ENCODE measurements at regions not wholly inside any gene's neighbourhood (a gene's known extent, or its start where the extent isn't known, plus 50 kb on each side); places are given as distances from the start of the nearest gene placed in this dataset.

DNA sequence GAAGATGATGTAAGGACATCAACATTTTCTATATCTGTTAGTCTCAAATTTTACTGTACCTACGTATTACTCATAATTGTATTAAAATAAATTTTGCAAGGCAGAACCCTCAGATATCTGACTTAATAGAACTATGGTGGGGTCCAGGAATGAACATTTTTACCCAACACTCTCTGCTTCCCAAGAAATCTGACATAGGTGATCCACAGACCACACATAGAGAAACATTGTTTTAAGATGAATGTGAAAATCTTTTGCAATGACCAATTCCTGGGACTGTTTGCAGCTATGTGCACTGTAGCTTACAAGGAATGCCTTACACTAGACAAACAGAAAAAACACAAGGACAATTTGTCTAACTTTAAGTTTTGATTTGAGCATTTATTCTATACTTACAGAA lies 645.6 kb upstream of the ADGRL2 start:
- DNase-seq (ENCODE audit: low spot score): peak; percentile 40

DNA sequence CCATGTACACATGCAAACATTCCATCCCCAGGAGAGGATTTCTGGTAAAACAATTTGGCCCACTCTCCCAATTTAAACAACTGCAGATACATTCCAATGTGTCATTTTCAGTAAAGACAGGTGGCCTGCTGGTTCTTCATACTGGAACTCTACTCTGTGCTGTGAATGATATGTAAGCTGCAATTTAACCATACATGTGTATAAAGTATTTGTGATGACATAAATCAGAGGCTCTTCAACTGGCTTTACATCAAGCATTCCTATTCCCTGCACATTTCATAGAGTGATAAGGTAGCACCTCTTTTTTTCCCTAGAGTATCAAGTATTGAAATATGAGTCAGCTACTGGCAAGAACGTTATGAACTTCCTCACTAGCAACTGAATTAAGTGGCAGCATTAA lies 649.5 kb upstream of the ADGRL2 start:
- no peak for DNase-seq (ENCODE audit: low spot score)

DNA sequence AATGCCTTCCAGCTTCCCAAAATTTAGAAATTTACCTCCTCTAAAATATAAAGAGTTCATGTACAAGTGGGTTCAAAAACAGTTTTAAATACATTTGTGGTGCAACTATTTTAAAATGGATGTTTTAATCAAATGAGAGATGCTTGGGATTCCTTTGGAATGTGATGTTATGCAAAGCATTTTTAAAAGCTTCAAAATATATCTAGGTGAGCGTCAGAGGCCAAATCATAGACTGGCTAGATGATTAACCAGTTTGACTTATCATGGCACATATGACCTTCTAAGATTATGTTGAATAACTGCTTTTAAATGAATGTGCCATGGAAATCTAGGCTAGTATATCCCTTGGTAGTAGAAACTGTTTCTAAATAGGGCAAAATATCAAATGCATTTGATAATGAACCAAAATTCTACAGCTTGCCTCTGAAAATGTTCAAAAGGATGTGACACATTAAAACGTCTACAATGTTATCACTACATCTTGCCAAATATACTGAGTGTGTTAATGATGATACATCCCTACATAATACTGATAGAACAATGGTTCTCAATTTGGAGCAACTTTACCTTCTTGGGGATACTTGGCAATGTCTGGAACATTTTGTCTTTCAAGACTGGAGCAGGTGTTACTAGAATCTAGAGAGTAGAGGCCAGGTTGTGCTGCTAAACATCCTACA lies 650.9 kb upstream of the ADGRL2 start:
- no peak for DNase-seq (ENCODE audit: low spot score)

DNA sequence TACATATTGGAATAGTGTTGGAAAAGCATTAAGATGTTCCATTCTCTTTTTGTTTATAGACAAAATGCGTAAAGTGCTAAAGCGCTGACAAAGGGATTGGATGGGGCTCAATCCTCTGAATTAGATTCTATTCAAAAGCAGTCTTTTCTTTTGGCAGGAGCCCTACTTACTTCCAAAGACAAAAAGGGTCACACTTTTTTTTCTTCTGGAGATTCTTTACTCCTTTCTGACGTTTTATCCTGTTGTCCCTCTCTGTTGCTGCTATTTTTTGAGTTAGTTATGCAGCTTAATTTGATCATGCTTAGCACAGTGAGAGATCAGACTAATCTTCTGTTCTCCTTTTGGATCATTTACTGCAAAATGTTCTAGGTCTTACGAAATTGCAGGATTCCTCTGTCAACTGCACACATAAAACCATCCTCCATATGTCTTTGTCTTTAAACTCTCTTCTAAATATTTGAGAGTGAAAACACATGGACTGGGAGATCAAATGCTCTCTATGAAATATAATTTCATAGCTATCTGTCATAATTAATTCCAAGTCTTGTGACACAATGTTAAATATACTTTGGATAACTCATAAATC lies 656.4 kb upstream of the ADGRL2 start:
- no peak for DNase-seq (ENCODE audit: low spot score)

DNA sequence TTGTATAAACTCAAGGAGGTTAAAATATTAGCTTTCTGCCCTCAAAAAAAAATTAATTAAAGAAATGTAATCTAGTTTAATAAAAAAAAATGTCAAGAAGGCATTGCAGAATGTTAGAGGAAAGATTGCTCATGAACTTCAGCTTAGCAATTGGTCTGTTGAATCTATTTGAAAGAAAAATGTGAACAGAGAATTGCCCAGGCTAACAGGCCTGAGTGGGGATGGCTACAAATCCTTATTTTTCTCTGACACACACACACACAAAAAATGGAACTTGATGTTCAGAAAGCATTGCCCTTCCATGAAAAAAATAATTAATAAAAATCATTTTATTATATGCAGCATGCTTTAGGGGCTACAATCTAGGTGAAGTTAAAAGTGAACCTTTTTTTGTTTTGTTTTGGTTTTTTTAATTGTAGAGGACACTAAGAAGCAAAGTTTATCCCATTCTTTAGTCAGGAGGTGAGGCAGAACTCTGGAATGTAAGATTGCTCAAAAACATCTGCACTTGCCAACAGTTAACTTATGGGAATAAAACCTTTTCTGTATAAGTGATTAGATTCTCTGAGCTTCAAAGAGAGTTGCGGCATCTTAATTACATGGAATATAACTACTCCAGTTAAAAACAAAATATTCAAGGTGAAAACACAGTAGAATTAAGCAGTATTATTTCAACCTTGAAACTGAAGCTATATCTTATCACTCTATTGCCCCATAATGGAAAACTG lies 658.5 kb upstream of the ADGRL2 start:
- peak; percentile 58 for DNase-seq (ENCODE audit: low spot score)

DNA sequence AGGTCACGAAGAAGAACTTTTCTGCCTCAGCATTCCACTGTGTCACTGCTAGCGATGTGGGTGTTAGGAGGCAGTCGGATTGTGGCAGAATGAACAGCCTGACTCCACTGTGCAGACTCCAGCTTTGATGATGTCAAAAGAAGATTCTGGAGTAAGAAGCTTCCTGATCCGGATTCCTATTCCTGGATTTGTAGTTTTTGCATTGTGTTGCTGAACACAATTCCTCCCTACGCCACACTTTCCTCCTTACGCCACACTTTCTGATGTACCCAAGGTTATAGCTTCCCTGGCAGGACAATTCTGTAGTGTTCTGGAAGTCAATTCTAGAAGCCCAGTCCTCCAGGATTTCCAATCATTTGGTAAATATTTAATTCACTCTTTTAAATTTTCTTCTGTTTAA lies 665.2 kb upstream of the ADGRL2 start:
- DNase-seq (ENCODE audit: low spot score): no peak

DNA sequence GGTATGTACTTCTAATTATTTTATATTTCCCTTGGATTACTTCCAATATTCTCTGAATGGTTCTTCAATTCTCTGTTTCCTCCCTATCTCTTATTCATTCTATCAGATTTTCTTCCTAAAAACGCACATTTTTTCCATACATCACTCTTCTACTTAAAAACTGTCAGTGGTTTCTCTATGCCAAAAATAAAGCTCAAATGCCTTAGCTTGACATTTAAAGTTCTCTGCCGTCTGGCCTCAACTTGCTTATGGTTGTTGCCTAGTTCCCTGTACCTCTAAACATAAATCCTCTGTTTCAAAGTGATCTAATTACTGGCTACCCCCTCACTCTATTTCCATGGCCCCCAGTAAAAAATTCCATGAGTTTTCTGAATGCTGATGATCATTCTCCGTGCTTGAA lies 671.0 kb upstream of the ADGRL2 start:
- DNase-seq (ENCODE audit: low spot score): no peak

DNA sequence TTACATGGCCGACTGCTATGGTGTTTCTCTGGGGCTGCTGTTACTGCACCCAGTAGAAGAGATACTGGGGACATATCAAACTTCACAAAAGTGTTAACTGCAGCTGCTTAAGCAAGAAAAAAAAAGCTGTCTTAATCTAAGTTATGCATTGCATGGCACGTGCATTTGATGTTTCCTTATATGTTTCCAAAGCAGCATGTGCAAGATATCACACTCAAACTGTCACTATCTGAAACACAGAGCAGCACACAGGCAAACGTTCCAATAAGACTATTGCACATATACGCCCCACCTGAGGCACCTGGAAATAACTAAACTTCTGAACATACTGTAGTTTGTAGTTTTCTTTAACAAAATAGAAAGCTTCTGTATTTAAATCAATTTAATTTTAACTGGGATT lies 671.4 kb upstream of the ADGRL2 start:
- no peak for DNase-seq (ENCODE audit: low spot score)

DNA sequence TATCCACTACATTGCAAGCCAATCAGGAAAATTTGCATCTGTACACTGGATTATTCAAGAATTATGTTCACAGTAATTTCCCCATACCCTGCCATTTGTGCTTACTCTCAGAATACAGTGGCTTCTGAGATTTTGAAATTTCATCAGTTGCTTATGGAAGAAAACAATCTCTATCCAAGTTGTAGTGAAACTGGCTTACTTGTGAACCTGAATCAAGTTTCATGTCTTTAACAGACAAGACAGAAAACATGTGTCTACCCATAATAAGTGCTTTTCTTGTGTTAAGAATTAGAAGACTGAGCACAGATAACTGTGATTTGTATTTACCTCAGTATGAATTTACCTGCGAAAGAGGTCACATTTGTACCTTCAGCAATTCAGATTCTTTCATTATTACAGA lies 672.7 kb upstream of the ADGRL2 start:
- DNase-seq (ENCODE audit: low spot score): no peak

DNA sequence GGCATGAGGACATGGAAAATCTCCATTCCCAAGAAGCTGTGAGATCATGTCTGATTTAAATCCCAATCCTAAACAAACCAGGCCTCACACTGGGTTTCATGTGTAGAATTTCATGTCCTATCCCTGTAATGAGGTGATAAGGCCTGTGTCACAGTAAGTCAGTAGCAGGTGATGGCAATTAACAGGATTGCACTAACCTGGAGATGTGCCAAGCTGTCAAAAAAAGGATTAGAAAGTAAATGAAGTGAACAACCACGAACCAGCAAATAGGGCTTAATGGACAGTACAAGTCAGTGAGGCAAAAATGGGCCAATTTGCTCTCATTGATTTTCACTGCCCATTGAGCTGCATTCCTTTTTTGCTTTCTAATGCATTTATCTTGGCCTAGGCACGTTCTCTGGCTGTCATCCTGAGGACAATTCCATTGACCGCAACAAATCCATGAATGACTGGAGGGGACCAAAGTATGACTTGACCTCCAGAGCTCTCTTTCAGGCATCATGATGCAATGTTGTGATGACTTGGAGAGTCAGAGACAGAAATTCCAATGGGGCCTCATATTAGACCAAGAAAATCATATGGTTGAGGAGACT lies 673.6 kb upstream of the ADGRL2 start:
- DNase-seq (ENCODE audit: low spot score): peak; percentile 12

DNA sequence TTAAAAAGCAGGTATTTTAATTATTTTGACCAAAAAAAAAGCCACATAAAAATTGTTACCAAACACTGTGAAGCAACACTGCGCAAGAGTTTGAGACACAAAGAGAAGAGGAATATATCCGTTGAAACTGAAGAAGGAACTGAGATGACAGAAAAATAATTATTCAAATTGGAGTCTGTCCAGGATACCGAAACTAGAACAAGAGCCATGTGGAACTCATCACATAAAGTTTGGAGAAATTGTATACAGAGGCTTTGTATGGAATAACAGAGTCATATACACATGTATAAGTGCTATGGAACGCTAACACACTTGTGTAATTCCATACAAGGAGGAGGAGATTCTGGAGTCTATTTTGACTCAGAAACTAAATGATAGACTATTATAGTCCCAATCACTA lies 675.1 kb upstream of the ADGRL2 start:
- DNase-seq (ENCODE audit: low spot score): no peak

DNA sequence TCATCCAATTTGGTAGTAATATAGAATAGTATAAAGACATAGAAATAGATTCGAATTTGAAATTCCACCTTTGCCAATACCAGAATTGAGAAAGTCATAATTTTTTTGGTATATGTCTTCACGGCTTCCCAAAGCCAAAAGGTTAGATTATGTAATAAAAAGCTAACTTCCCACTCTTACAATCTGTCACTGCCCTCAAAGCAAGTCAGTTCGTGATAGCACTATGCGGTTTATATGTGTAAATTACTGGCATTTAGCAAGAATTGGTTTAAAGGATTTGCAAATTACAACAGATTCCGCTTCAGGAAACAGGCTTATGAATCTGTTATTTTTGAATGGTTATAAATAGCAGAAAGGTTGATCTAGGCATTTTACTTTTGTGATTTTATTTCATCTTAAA lies 679.4 kb upstream of the ADGRL2 start:
- DNase-seq (ENCODE audit: low spot score): no peak

DNA sequence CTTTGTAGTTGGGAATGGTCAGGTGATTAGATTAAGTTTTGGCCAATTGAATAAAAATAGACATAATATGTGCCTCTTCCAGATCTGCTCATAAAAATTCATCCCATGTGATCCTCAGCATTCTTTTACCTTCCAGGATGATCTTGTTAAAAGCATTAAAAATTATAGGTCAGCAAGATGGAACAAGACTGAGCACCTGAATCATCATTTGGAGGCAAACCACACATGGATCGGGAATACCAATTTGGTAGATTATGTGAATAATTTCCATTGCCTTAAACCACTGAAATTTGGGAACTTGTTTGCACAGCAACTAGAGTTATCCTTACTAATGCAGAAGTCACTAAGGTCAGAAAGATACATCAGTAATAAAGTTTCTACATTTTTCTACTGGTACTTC lies 681.4 kb upstream of the ADGRL2 start:
- DNase-seq (ENCODE audit: low spot score): no peak

DNA sequence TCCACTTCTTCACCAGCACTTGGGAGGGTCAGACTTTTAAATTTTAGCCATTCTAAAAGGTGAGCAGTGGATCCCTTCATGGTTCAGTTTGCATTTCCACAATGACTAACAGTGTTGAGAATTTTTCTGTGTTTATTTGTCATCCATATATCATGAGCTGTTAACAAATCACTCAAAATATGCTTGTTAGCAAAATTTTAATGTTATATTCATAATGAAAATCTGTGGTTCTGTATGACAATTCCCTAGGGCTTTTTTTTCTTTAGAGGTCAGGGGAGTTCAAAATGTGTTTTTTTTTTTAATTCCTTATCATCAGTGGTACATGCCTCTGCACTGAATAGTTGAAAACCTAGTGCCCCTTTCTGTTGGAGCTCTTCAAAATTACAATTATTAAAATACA lies 682.2 kb upstream of the ADGRL2 start:
- DNase-seq (ENCODE audit: low spot score): no peak

DNA sequence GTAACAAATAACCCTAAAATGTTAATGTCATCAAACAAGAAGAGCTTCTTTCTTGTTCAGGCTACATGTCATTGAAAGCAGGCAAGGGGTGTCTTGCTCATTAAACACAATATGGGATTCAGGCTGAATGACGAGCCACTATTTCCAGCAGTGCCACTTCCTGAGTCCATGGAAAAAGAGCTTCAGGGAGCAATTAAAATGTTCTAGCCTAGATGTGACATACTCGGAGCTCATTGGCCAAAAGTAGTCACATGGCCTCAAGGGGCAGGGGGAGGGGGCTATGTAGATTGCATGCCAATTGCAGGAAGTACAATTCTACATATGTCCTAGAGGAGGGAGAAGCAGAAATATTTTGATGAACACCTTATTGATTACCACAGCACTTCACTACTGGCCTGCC lies 685.3 kb upstream of the ADGRL2 start:
- no peak for DNase-seq (ENCODE audit: low spot score)

DNA sequence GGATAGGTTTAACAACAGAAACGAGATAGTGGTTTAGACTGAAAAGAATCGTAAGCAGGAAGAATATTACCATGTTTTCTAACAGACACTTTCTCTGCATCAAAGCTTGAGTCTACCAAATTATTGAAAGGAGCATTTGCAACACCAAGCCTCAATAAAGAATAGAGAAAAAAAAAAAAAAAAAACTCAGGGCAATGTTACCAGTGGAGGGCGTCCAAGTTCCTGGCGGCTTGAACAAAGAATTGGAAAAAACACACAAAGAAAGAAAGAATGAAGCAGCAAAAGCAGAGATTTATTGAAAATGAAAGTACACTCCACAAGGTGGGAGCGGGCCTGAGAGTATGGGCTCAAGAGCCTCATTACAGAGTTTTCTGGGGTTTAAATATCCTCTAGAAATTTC lies 686.5 kb upstream of the ADGRL2 start:
- no peak for DNase-seq (ENCODE audit: low spot score)

DNA sequence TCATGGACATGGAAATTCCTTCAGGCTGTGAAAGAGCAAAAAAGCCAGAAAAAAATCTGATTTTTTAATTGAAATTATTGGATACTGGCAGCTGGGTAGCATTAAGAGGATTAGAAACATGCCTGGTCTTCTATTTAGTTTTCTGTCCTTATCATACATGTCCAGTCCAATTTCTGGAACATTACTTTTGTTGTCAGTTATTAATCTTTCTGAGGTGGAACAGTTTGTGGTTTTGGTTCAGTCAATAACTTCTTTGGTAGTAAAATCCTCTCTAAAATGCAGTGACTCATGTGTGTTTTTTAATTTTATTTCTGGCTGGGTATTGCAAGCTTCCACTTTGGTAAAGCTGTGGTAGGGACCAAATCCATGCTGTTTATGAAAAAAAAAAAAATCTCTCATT lies 687.0 kb upstream of the ADGRL2 start:
- DNase-seq (ENCODE audit: low spot score): no peak

DNA sequence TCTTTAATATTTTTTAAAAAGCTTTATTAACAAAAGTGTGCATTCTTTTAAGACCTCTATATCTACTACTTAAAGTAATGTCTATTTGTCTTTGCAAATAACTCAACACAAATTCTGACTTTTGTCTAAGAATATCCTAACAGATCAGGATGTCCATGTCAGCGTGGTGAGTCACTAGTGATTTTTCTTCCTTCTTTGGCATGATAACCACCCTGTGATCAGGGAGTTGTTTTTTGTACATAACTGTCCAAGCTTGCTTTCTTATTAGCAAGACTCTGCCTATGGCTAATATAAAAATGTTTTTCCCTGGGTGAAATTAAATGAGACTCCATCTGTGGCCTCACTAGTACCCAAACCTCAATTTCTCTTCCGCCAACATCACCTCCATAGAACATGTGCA lies 688.9 kb upstream of the ADGRL2 start:
- DNase-seq (ENCODE audit: low spot score): peak; percentile 45

DNA sequence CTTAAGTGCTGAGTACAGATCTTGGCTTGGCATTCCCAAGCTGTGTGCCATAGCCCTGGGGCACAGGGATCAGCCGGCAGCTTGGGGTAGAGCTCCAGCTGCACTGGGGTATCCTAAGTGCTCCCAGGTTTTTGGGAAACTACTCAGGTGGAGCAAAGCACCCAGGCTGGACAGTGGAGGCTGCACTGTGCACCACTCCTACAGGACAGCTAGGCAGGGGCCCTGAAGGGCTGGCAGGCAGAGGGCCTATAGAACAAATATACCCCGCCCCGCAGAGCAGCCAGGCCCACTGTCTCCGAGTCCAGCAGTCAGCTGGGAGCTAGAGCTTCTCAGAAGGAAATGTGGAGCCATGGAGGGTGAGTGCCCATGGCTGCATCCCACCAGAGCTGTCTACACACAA lies 691.7 kb upstream of the ADGRL2 start:
- DNase-seq (ENCODE audit: low spot score): no peak

DNA sequence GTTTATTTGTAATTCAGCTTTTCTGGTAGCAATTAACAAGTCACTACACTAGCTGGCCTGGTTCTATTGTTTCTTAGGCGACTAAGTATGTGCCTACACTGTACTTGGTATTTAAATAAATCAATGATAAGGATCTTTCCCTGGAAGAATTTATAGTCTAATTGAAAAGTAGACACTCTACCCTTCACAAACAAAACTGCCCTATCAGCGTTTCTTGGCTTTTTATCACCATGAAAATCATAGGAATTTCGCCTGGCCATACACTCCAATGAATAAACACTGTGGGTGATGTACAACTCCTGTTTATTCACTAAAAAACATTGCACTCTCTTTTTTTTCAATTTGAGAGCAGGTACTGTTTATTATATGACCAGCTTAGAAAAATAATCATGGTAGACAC lies 702.9 kb upstream of the ADGRL2 start:
- no peak for DNase-seq (ENCODE audit: low spot score)

DNA sequence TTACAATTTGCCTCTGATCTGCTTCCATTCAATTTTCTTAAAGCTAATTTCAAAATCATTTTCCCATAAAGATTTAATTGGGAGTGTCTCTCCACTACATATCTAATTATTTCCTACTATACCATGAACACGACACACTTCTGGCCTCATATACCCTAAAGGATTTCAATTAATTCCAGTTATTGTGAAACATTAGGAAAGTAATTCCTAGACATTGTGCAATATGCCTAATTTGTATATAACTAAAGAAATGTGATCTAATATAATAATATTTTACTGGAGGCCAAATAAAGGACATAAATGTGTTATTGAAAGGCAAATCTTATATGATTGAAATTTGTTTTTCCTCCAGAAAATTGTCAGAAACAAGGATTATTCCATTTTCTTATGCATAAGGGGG lies 727.2 kb upstream of the ADGRL2 start:
- DNase-seq (ENCODE audit: low spot score): no peak

DNA sequence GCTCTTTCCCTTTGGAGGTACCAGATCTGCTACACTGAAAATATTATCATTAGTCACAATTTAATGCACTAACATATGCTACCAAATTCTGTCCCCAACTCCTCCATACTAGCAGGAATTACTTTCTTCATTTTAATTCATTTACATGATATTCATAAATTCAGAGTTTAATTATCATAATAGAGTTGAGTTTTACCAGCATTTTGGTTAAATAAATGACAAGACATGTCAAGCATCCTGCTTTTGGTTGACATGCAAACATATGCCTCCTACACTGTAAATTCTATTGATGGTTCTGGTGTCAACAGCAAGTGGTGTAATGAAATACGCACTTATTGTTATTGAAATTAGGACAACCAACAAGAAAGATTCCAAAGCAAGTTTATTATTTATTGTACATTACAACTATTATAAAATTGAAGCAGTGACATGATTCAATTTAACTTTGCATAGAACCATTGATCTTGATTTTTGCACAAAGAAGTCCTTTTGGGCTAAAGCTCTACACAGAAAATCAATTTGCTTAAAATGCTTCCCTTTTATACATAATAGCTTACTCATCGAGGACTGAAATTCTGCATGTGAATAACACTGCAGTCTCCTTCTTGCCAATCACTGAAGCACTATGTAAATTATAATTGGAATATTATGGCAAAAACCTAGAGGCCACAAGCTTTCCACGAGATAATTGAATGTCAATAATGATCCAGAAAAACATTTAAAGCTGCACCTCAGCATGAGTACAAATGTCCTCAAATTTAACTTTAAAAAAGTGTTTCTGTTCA lies 728.6 kb upstream of the ADGRL2 start:
- DNase-seq (ENCODE audit: low spot score): no peak
